ENCODE measurements at regions not wholly inside any gene's neighbourhood (a gene's known extent, or its start where the extent isn't known, plus 50 kb on each side); places are given as distances from the start of the nearest gene placed in this dataset.

DNA sequence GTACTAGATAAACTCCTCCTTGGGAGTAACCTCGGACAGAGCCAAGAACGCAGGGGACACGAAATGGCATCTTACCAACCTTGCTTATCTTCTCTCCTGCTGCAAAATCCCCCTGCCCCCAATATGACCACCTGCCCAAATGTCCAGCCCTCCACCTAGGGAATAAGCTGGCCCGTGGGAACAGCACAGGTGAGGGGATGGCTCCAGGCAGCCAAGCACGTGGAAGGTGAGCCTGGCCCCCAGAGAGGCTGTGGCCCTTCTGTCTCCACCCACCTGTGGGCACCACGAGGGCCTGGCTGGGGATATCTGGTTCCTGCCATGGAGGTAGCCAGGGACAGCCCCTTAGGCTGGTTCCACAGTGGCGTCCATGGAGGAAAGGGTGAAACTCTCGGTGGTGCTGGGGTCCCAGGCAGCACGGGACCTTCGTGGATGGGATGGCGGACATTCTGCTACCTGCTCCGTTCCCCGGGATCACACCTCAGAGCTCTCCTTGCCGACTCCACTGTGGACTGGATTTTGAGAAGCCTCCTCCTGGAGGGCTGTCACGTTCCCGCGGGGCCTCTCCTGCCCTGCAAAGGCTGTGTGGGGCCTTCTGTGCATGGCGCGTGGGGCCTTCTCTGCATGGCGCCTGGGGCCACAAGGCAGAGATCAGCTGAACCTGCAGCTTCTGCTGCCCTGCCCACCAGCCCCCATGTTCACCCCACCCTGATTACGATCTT lies 388.5 kb upstream of the TNRC6C start:
- Histone ChIP-seq H3K27me3 (ENCODE audit: insufficient read depth, low read depth) (peaks cover 99% of the 10 kb centered on the region), H2AFZ (no peak overlapping the region), H3K9me3 (ENCODE audit: insufficient read depth, low read depth) (no peaks in the 10 kb centered on the region), H3K4me1 (replicated peaks; ENCODE audit: insufficient read depth) (no peaks in the 10 kb centered on the region), H3K79me2 (ENCODE audit: low read depth) (no peaks in the 10 kb centered on the region), H3F3A (ENCODE audit: insufficient read depth, low read depth) (no peaks in the 10 kb centered on the region), H3K27ac (no peak overlapping the region), H3K36me3 (ENCODE audit: low read depth) (no peaks in the 10 kb centered on the region), H4K20me1 (ENCODE audit: insufficient read depth) (no peaks in the 10 kb centered on the region), H3K9me2 (ENCODE audit: insufficient read depth) (no peaks in the 10 kb centered on the region), H3K4me3 (no peak overlapping the region), H3K4me2 (no peak overlapping the region)
- TF ChIP-seq, protein P1, sequence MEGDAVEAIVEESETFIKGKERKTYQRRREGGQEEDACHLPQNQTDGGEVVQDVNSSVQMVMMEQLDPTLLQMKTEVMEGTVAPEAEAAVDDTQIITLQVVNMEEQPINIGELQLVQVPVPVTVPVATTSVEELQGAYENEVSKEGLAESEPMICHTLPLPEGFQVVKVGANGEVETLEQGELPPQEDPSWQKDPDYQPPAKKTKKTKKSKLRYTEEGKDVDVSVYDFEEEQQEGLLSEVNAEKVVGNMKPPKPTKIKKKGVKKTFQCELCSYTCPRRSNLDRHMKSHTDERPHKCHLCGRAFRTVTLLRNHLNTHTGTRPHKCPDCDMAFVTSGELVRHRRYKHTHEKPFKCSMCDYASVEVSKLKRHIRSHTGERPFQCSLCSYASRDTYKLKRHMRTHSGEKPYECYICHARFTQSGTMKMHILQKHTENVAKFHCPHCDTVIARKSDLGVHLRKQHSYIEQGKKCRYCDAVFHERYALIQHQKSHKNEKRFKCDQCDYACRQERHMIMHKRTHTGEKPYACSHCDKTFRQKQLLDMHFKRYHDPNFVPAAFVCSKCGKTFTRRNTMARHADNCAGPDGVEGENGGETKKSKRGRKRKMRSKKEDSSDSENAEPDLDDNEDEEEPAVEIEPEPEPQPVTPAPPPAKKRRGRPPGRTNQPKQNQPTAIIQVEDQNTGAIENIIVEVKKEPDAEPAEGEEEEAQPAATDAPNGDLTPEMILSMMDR (conservative IDR thresholded peaks at IDR 0.05) = no peak
- TF ChIP-seq EZH2 (IDR thresholded peaks at IDR 0.05; ENCODE audit: low read depth) = no peak
- intact Hi-C loops (cut with micrococcal nuclease; ENCODE audit: unreplicated experiment) = no loop called here
- ChIA-PET POLR2A (ENCODE audit: unreplicated experiment) (no interaction called here), CTCF (no interaction called here)
- DNase-seq = no peak
- no TSS peak for BruUV-seq (replicated peaks)

DNA sequence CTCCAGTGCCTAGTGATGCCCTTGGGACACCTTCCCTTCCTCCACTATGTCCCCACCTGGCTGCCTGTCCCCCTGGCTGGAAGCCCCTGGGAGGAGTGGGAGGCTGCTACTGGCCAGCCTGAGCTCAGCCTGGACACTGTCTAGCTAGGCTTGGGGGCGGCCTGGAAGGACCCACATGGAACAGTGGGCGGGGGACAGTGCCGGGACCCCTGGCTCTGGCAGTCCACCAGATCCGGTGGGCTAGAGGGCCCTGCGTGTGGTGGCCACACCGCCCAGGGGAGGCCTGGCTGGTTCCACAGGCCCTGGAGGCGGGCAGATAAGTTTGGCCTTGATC lies 388.0 kb upstream of the TNRC6C start:
- no peaks in the 10 kb centered on the region for H3K9me3 ChIP-seq (ENCODE audit: insufficient read depth, low read depth)
- no peaks in the 10 kb centered on the region for H3K9me2 ChIP-seq (ENCODE audit: insufficient read depth)
- BruUV-seq (replicated peaks) = no TSS peak
- H3K27me3 ChIP-seq (ENCODE audit: insufficient read depth, low read depth) = peaks cover 99% of the 10 kb centered on the region
- no peak overlapping the region for H3K27ac ChIP-seq
- TF ChIP-seq EZH2 (IDR thresholded peaks at IDR 0.05; ENCODE audit: low read depth) = no peak
- TF ChIP-seq, protein P1 (conservative IDR thresholded peaks at IDR 0.05) = no peak
- H3K36me3 ChIP-seq (ENCODE audit: low read depth) = no peaks in the 10 kb centered on the region
- no peaks in the 10 kb centered on the region for H3K4me1 ChIP-seq (replicated peaks; ENCODE audit: insufficient read depth)
- H3K79me2 ChIP-seq (ENCODE audit: low read depth) = no peaks in the 10 kb centered on the region
- H3K4me2 ChIP-seq = no peak overlapping the region
- DNase-seq = no peak
- H4K20me1 ChIP-seq (ENCODE audit: insufficient read depth) = no peaks in the 10 kb centered on the region
- intact Hi-C loops (cut with micrococcal nuclease; ENCODE audit: unreplicated experiment) = no loop called here
- H3K4me3 ChIP-seq = no peak overlapping the region
- H3F3A ChIP-seq (ENCODE audit: insufficient read depth, low read depth) = no peaks in the 10 kb centered on the region
- CTCF ChIA-PET = no interaction called here
- H2AFZ ChIP-seq = no peak overlapping the region
- POLR2A ChIA-PET (ENCODE audit: unreplicated experiment) = no interaction called here

DNA sequence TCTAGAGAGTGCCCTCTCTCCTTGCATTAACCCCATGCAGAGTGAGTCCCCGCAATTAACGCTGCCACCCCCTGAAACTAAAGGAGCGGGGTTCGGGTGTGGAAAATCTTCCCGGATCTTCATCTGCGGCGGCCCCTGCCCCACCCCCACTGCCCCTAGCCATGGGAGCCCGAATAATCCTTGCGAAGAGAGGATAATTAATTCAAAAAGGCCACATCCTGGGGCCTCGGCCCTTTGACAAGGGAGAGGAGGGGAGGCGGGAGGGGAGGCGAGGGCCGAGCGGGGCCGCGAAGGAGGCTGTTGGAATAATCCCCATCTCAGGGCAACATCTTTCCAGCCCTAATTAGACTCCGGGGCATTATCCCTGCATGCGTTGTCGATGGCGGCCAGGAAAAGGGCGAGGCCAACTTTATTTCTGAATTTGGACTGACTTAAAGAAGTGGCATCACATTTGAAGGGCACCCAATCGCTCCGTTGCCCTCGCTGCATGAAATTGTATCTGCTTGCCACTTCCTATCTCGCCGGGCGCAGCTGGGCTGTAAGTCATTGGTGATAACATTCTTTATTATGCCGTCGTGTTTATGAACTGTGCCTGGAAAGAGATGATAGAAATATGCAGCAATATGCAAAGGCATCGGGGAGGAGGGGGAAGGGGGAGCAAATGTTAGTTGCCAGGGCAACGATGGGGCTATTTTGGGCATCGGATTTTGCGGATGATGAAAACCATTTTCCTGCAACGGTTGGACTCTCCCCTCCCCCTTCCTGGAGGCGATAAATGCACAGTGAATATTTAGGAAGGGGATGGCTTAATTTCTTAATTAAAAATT lies 387.1 kb upstream of the TNRC6C start:
- TF ChIP-seq, protein P1 (conservative IDR thresholded peaks at IDR 0.05) = no peak
- TF ChIP-seq EZH2 (IDR thresholded peaks at IDR 0.05; ENCODE audit: low read depth) = no peak
- H2AFZ ChIP-seq = no peak overlapping the region
- H3K4me1 ChIP-seq (replicated peaks; ENCODE audit: insufficient read depth) = no peaks in the 10 kb centered on the region
- H3K27me3 ChIP-seq (ENCODE audit: insufficient read depth, low read depth) = peaks cover 99% of the 10 kb centered on the region
- no peak overlapping the region for H3K27ac ChIP-seq
- H4K20me1 ChIP-seq (ENCODE audit: insufficient read depth) = no peaks in the 10 kb centered on the region
- no peaks in the 10 kb centered on the region for H3F3A ChIP-seq (ENCODE audit: insufficient read depth, low read depth)
- intact Hi-C loops (cut with micrococcal nuclease; ENCODE audit: unreplicated experiment) = no loop called here
- no peak for DNase-seq
- no peak overlapping the region for H3K4me2 ChIP-seq
- CTCF ChIA-PET = no interaction called here
- H3K36me3 ChIP-seq (ENCODE audit: low read depth) = no peaks in the 10 kb centered on the region
- POLR2A ChIA-PET (ENCODE audit: unreplicated experiment) = no interaction called here
- no peaks in the 10 kb centered on the region for H3K79me2 ChIP-seq (ENCODE audit: low read depth)
- BruUV-seq (replicated peaks) = no TSS peak
- no peak overlapping the region for H3K4me3 ChIP-seq
- no peaks in the 10 kb centered on the region for H3K9me3 ChIP-seq (ENCODE audit: insufficient read depth, low read depth)
- H3K9me2 ChIP-seq (ENCODE audit: insufficient read depth) = no peaks in the 10 kb centered on the region
